ENCODE measurements at regions not wholly inside any gene's neighbourhood (a gene's known extent, or its start where the extent isn't known, plus 50 kb on each side); places are given as distances from the start of the nearest gene placed in this dataset.

DNA sequence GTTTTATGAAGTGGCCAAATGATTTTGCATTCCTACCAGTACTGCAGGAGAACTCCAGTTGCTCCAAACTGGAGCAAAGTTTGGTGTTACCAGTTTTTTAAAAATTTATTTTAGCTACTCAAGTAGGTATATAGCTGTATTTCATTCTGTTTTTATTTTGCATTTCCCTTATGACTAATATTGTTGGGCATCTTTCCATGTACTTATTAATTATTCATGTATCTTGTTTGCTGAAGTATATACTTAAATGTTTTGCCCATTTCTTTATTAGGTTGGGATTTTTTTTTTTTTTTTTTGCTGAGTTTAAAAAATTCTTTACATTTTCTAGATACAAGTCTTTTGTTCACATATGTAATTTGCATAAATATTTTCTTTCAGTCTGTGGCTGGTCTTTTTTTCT lies 386.6 kb upstream of the DAB2 start:
- TF ChIP-seq, protein P1, sequence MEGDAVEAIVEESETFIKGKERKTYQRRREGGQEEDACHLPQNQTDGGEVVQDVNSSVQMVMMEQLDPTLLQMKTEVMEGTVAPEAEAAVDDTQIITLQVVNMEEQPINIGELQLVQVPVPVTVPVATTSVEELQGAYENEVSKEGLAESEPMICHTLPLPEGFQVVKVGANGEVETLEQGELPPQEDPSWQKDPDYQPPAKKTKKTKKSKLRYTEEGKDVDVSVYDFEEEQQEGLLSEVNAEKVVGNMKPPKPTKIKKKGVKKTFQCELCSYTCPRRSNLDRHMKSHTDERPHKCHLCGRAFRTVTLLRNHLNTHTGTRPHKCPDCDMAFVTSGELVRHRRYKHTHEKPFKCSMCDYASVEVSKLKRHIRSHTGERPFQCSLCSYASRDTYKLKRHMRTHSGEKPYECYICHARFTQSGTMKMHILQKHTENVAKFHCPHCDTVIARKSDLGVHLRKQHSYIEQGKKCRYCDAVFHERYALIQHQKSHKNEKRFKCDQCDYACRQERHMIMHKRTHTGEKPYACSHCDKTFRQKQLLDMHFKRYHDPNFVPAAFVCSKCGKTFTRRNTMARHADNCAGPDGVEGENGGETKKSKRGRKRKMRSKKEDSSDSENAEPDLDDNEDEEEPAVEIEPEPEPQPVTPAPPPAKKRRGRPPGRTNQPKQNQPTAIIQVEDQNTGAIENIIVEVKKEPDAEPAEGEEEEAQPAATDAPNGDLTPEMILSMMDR (IDR thresholded peaks at IDR 0.05; ENCODE audit: control insufficient read depth, extremely low read depth, insufficient read depth) = no peak

DNA sequence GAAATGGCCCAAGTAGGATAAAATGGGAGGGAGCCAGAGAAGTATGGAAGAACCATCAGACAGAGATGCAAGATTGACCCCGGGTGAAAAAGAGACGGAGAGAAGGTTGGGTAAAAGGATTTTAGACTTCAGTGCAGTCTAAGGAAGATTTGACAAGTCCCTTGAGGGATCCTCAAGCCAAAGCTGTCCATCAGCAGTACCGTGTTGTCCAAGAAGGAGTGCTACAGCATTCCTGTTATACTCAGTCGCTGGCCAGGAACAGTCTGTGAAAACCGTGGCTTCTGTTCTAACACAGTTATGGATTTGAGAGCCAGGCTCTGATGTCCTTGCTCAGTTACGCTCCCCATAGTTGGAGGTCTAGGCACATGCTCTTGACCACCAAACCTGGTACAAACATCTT lies 383.9 kb upstream of the DAB2 start:
- TF ChIP-seq, protein P1 (IDR thresholded peaks at IDR 0.05; ENCODE audit: control insufficient read depth, extremely low read depth, insufficient read depth) = no peak
- DNase-seq (ENCODE audit: low read depth) = no peak
- no peak overlapping the region for H3K4me3 ChIP-seq (ENCODE audit: low read depth, low read length)

More for the DNA sequence above, 386.6 kb upstream of the DAB2 start:
- DNase-seq (ENCODE audit: low read depth) = no peak
- H3K4me3 ChIP-seq (ENCODE audit: low read depth, low read length) = no peak overlapping the region

DNA sequence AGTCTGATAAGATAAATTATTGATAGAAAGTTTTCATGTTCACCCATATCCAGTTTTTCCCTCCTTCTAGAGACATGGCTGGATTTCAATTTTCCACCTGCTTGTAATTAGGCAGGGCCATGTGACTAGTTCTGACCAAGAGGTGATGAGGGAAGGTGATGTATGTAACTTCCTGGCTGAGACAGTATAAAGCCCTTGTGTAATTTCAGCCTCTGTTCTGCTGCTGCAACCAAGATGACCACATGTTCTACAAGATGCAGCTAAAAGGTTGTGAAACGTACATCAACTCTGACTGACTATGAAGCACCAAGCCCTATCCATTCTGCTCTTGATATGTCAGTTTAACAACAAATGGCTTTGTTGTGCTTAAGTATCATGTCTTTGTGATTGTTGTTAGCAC lies 376.5 kb upstream of the DAB2 start:
- no peak for DNase-seq (ENCODE audit: low read depth)
- no peak overlapping the region for H3K4me3 ChIP-seq (ENCODE audit: low read depth, low read length)
- TF ChIP-seq, protein P1 (IDR thresholded peaks at IDR 0.05; ENCODE audit: control insufficient read depth, extremely low read depth, insufficient read depth) = no peak

DNA sequence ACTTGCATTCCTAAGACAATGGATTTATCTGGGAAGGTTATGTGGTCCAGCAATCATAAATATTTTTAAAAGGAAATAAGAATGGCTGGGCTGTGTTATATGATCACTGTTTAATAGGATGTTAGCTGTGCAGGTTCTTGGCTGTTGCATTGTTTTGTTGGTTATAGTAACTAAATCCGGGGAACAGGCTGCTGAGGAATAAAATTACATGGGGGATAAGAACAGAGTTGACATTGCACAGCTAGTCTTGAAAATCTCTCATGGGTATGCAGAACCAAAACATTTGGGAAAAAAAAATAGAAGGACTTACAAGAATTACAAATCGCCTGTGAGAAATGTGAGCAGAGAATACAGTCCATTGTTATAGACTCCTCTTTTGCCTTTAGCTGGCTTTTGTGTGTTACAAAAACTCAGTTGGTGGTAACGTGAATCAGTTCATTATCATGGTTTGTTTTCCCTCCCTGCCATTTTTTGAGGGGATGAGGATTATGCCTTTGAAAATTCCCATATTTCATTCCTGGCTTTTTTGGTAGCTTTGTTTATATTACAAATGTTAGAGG lies 375.3 kb upstream of the DAB2 start:
- TF ChIP-seq, protein P1 (IDR thresholded peaks at IDR 0.05; ENCODE audit: control insufficient read depth, extremely low read depth, insufficient read depth) = no peak
- no peak overlapping the region for H3K4me3 ChIP-seq (ENCODE audit: low read depth, low read length)
- DNase-seq (ENCODE audit: low read depth) = no peak

DNA sequence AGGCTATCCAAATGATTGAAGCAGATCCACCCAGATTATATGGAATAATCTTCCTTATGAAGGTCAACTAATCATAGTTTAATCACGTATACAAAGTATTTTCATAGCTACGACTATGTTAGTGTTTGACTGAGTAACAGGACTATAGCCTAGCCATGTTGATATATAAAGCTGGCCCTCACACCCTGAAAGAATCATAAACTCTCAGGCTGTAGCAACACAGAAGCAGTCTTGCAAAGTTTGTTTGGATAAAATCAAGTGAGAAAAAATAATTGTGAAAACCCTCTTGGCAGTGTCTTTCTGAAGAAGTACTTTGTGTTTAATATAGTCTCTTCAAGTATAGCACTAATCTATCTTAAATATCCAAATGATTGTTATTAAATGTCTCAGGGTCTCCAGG lies 374.5 kb upstream of the DAB2 start:
- TF ChIP-seq, protein P1 (IDR thresholded peaks at IDR 0.05; ENCODE audit: control insufficient read depth, extremely low read depth, insufficient read depth) = no peak
- DNase-seq (ENCODE audit: low read depth) = no peak
- no peak overlapping the region for H3K4me3 ChIP-seq (ENCODE audit: low read depth, low read length)

DNA sequence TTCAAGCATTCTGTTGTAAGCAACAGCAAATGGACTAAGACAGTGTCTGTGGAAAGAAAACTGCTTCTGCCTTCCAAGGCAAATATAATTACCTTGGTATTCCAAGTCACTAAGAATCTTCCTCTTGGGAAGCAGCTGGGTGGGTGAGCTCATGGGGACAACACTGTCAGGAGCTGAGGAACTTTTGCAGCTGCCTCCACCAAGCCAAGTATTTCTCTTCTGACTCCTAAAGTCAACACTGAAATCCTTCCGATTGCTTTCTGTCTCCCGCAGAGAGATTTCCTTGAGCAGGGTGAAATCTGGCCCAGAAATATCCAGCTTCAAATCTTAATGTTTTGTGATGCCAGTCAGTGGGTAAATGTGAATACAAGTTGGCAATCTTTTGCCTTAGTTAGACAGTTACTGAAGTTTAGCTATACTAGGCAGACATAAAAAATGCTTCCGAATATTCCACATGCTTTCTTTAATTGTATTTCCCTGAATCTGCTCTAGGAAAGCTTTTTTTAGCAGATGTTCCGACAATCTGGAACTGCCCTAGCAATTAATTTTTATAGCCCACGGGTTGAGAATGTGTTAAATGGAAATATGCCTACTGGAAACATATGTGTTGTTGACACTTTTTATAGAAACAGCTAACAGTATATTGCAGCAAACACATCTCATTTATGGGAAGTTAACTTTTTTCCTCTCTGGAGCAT lies 369.9 kb upstream of the DAB2 start:
- no peak overlapping the region for H3K4me3 ChIP-seq (ENCODE audit: low read depth, low read length)
- TF ChIP-seq, protein P1 (IDR thresholded peaks at IDR 0.05; ENCODE audit: control insufficient read depth, extremely low read depth, insufficient read depth) = no peak
- DNase-seq (ENCODE audit: low read depth) = no peak

DNA sequence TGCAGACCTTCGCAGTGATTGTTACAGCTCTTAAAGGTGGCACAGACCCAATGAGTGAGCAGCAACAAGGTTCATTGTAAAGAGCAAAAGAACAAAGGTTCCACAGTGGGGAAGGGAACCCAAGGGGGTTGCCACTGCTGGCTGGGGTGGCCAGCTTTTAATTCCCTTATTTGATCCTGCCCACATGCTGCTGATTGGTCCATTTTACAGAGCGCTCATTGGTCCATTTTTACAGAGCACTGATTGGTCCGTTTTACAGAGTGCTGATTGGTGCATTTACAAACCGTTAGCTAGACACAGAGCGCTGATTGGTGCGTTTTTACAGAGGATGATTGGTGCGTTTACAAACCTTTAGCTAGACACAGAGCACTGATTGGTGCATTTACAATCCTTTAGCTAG lies 360.6 kb upstream of the DAB2 start:
- H3K4me3 ChIP-seq (ENCODE audit: low read depth, low read length) = no peak overlapping the region
- TF ChIP-seq, protein P1 (IDR thresholded peaks at IDR 0.05; ENCODE audit: control insufficient read depth, extremely low read depth, insufficient read depth) = no peak
- DNase-seq (ENCODE audit: low read depth) = no peak

Data from LNCaP clone FGC (cell line).